IPS-18a (cell line): ENCODE measurements at regions not wholly inside any gene's neighbourhood (a gene's known extent, or its start where the extent isn't known, plus 50 kb on each side); places are given as distances from the start of the nearest gene placed in this dataset.

Source experiments
- H3K27ac ChIP-seq: one replicate; pipeline ENCODE4 v1.5.1; 2013; ENCODE audit warnings: low read length
- H3K27me3 ChIP-seq: one replicate; pipeline ENCODE4 v1.6.1; 2013; ENCODE audit warnings: mild to moderate bottlenecking, low read length; ENCODE audit not compliant: control insufficient read depth, insufficient read depth
- H3K36me3 ChIP-seq: one replicate; pipeline ENCODE4 v1.6.1; 2013; ENCODE audit warnings: low read depth, low read length; ENCODE audit not compliant: control insufficient read depth
- H3K4me1 ChIP-seq: one replicate; pipeline ENCODE4 v1.6.1; 2013; ENCODE audit warnings: low read depth, low read length; ENCODE audit not compliant: control insufficient read depth
- H3K4me3 ChIP-seq: one replicate; pipeline ENCODE4 v1.5.1; 2013; ENCODE audit warnings: low read length
- H3K9ac ChIP-seq: one replicate; pipeline ENCODE4 v1.6.1; 2013; ENCODE audit warnings: mild to moderate bottlenecking, low read length, moderate library complexity
- H3K9me3 ChIP-seq: one replicate; pipeline ENCODE4 v1.6.1; 2013; ENCODE audit warnings: low read depth, low read length; ENCODE audit not compliant: control insufficient read depth

GRCh38 chr18:78764544-78764943, 215.1 kb upstream of the SALL3 start:
- H3K27ac ChIP-seq: no peak overlapping the region

GRCh38 chr18:78765142-78765541, 214.5 kb upstream of the SALL3 start:
- Histone ChIP-seq H3K27me3 (no peaks in the 10 kb centered on the region), H3K36me3 (no peaks in the 10 kb centered on the region), H3K27ac (no peak overlapping the region), H3K9me3 (no peaks in the 10 kb centered on the region), H3K4me1 (peaks cover 13% of the 10 kb centered on the region), H3K4me3 (no peak overlapping the region), H3K9ac (no peak overlapping the region)

More at GRCh38 chr18:78764544-78764943, 215.1 kb upstream of the SALL3 start:
- Histone ChIP-seq H3K9ac (no peak overlapping the region), H3K9me3 (no peaks in the 10 kb centered on the region), H3K36me3 (no peaks in the 10 kb centered on the region), H3K4me1 (peaks cover 9% of the 10 kb centered on the region), H3K27me3 (no peaks in the 10 kb centered on the region), H3K4me3 (no peak overlapping the region)

GRCh38 chr18:78765637-78766281, 213.9 kb upstream of the SALL3 start:
- Histone ChIP-seq H3K4me3 (no peak overlapping the region), H3K9me3 (no peaks in the 10 kb centered on the region), H3K27me3 (no peaks in the 10 kb centered on the region), H3K9ac (no peak overlapping the region), H3K36me3 (no peaks in the 10 kb centered on the region), H3K4me1 (peaks cover 15% of the 10 kb centered on the region), H3K27ac (no peak overlapping the region)

- no peaks in the 10 kb centered on the region for H3K36me3 ChIP-seq
- H3K9ac ChIP-seq: no peak overlapping the region
- no peak overlapping the region for H3K4me3 ChIP-seq
- no peaks in the 10 kb centered on the region for H3K27me3 ChIP-seq
- no peak overlapping the region for H3K27ac ChIP-seq
- H3K9me3 ChIP-seq: no peaks in the 10 kb centered on the region
- H3K4me1 ChIP-seq: peaks cover 15% of the 10 kb centered on the region
These were observed 212.7 kb upstream of the SALL3 start for GRCh38 chr18:78766651-78767533.

GRCh38 chr18:78767648-78768071, 212.0 kb upstream of the SALL3 start:
- Histone ChIP-seq H3K36me3 (no peaks in the 10 kb centered on the region), H3K9ac (no peak overlapping the region), H3K9me3 (no peaks in the 10 kb centered on the region), H3K27ac (no peak overlapping the region), H3K4me3 (no peak overlapping the region), H3K4me1 (peaks cover 15% of the 10 kb centered on the region), H3K27me3 (no peaks in the 10 kb centered on the region)

GRCh38 chr18:78768221-78768620, 211.4 kb upstream of the SALL3 start:
- Histone ChIP-seq H3K4me1 (peaks cover 15% of the 10 kb centered on the region), H3K9ac (no peak overlapping the region), H3K4me3 (no peak overlapping the region), H3K27me3 (no peaks in the 10 kb centered on the region), H3K36me3 (no peaks in the 10 kb centered on the region), H3K9me3 (no peaks in the 10 kb centered on the region), H3K27ac (no peak overlapping the region)

- H3K4me1 ChIP-seq: peaks cover 15% of the 10 kb centered on the region
- no peak overlapping the region for H3K4me3 ChIP-seq
- no peaks in the 10 kb centered on the region for H3K27me3 ChIP-seq
- no peaks in the 10 kb centered on the region for H3K9me3 ChIP-seq
- no peaks in the 10 kb centered on the region for H3K36me3 ChIP-seq
- no peak overlapping the region for H3K9ac ChIP-seq
- no peak overlapping the region for H3K27ac ChIP-seq
These were observed 210.7 kb upstream of the SALL3 start for GRCh38 chr18:78768656-78769501.

GRCh38 chr18:78769502-78770105, 210.0 kb upstream of the SALL3 start:
- H3K9ac ChIP-seq: no peak overlapping the region
- H3K9me3 ChIP-seq: no peaks in the 10 kb centered on the region
- H3K27me3 ChIP-seq: no peaks in the 10 kb centered on the region
- H3K36me3 ChIP-seq: no peaks in the 10 kb centered on the region
- no peak overlapping the region for H3K27ac ChIP-seq
- peaks cover 15% of the 10 kb centered on the region for H3K4me1 ChIP-seq
- H3K4me3 ChIP-seq: no peak overlapping the region

- Histone ChIP-seq H3K9me3 (no peaks in the 10 kb centered on the region), H3K27ac (no peak overlapping the region), H3K36me3 (no peaks in the 10 kb centered on the region), H3K4me1 (peaks cover 15% of the 10 kb centered on the region), H3K9ac (no peak overlapping the region), H3K4me3 (no peak overlapping the region), H3K27me3 (no peaks in the 10 kb centered on the region)
These were observed 209.3 kb upstream of the SALL3 start for GRCh38 chr18:78770139-78770822.

- H3K9ac ChIP-seq: no peak overlapping the region
- H3K27ac ChIP-seq: no peak overlapping the region
- no peak overlapping the region for H3K4me3 ChIP-seq
- H3K36me3 ChIP-seq: no peaks in the 10 kb centered on the region
- H3K4me1 ChIP-seq: peaks cover 15% of the 10 kb centered on the region
- H3K9me3 ChIP-seq: no peaks in the 10 kb centered on the region
- H3K27me3 ChIP-seq: no peaks in the 10 kb centered on the region
These were observed 208.8 kb upstream of the SALL3 start for GRCh38 chr18:78770823-78771139.
